Trophoblast cell (in vitro differentiated cells and primary cell): ENCODE measurements at regions not wholly inside any gene's neighbourhood (a gene's known extent, or its start where the extent isn't known, plus 50 kb on each side); places are given as distances from the start of the nearest gene placed in this dataset.

Experiments
- DNase-seq, 2 donors: peaks; one replicate each; pipeline ENCODE4 v3.0.0-alpha.2; 2016
- H2AFZ ChIP-seq: 2 replicates; pipeline ENCODE4 v1.6.1; 2013; ENCODE audit warnings: low read length, moderate library complexity, mild to moderate bottlenecking; ENCODE audit not compliant: insufficient read depth, poor library complexity
- H2AK5ac ChIP-seq: 2 replicates; pipeline ENCODE4 v1.6.1; 2013; ENCODE audit warnings: mild to moderate bottlenecking, low read length
- H2BK120ac ChIP-seq: 2 replicates; pipeline ENCODE4 v1.6.1; 2013; ENCODE audit warnings: low read length, mild to moderate bottlenecking, moderate library complexity; ENCODE audit not compliant: insufficient read depth, poor library complexity
- H2BK12ac ChIP-seq: 2 replicates; pipeline ENCODE4 v1.6.1; 2013; ENCODE audit warnings: mild to moderate bottlenecking, low read length, moderate library complexity
- H2BK5ac ChIP-seq: 2 replicates; pipeline ENCODE4 v1.6.1; 2013; ENCODE audit warnings: low read length, low read depth, moderate library complexity, mild to moderate bottlenecking; ENCODE audit not compliant: poor library complexity
- H3K14ac ChIP-seq: 2 replicates; pipeline ENCODE4 v1.6.1; 2013; ENCODE audit warnings: mild to moderate bottlenecking, low read length
- H3K18ac ChIP-seq: 2 replicates; pipeline ENCODE4 v1.6.1; 2013; ENCODE audit warnings: mild to moderate bottlenecking, low read length
- H3K23ac ChIP-seq: 2 replicates; pipeline ENCODE4 v1.6.1; 2013; ENCODE audit warnings: low read length
- H3K27ac ChIP-seq: 2 replicates; pipeline ENCODE4 v1.5.1; 2013; ENCODE audit warnings: low read depth, mild to moderate bottlenecking, inconsistent platforms, low read length, moderate library complexity
- H3K27me3 ChIP-seq: 2 replicates; pipeline ENCODE4 v1.6.1; 2013; ENCODE audit warnings: inconsistent platforms, mild to moderate bottlenecking, low read length, moderate library complexity; ENCODE audit not compliant: insufficient read depth
- H3K36me3 ChIP-seq, 2 experiments: 1 replicate in 1 of 2; 2 replicates in 1 of 2; pipeline ENCODE4 v1.6.1; 2013; ENCODE audit warnings: low read length in 2 of 2, mild to moderate bottlenecking in 2 of 2, moderate library complexity in 1 of 2; ENCODE audit not compliant: insufficient read depth in 2 of 2, control insufficient read depth in 1 of 2
- H3K4ac ChIP-seq: 2 replicates; pipeline ENCODE4 v1.6.1; 2013; ENCODE audit warnings: low read depth, mild to moderate bottlenecking, low read length, moderate library complexity
- H3K4me1 ChIP-seq, 2 experiments: 1 replicate in 1 of 2; 2 replicates in 1 of 2; pipeline ENCODE4 v1.6.1; 2013; ENCODE audit warnings: low read length in 2 of 2, mild to moderate bottlenecking in 2 of 2, moderate library complexity in 1 of 2; ENCODE audit not compliant: insufficient read depth in 2 of 2, control insufficient read depth in 1 of 2
- H3K4me2 ChIP-seq: 2 replicates; pipeline ENCODE4 v1.6.1; 2013; ENCODE audit warnings: inconsistent platforms, mild to moderate bottlenecking, low read length, moderate library complexity
- H3K4me3 ChIP-seq: 2 replicates; pipeline ENCODE4 v1.5.1; 2013; ENCODE audit warnings: mild to moderate bottlenecking, low read depth, low read length, inconsistent platforms
- H3K79me1 ChIP-seq: one replicate; pipeline ENCODE4 v1.6.1; 2013; ENCODE audit warnings: low read length
- H3K79me2 ChIP-seq: 2 replicates; pipeline ENCODE4 v1.6.1; 2013; ENCODE audit warnings: low read length, mild to moderate bottlenecking; ENCODE audit not compliant: control insufficient read depth, insufficient read depth, poor library complexity
- H3K9ac ChIP-seq: 2 replicates; pipeline ENCODE4 v1.6.1; 2013; ENCODE audit warnings: mild to moderate bottlenecking, low read length
- H3K9me3 ChIP-seq: 2 replicates; pipeline ENCODE4 v1.6.1; 2013; ENCODE audit warnings: low read depth, mild to moderate bottlenecking, control low read depth, inconsistent platforms, low read length; ENCODE audit not compliant: insufficient read depth
- H4K12ac ChIP-seq: 2 replicates; pipeline ENCODE4 v1.6.1; 2013; ENCODE audit warnings: low read depth, mild to moderate bottlenecking, low read length, moderate library complexity
- H4K8ac ChIP-seq: 2 replicates; pipeline ENCODE4 v1.6.1; 2013; ENCODE audit warnings: low read depth, mild to moderate bottlenecking, low read length, moderate library complexity
- H4K91ac ChIP-seq: one replicate; pipeline ENCODE4 v1.6.1; 2013; ENCODE audit warnings: low read depth, mild to moderate bottlenecking, low read length, moderate library complexity
- WGBS: extraction: QIAGEN DNeasy Blood & Tissue Kit; methylation state at CpG from one replicate; pipeline ENCODE4 v1.1.7; 2013; ENCODE audit warnings: missing lambda C conversion rate; ENCODE audit not compliant: insufficient read length, insufficient coverage; ENCODE audit errors: extremely low coverage; 5-methylcytosine and 5-hydroxymethylcytosine counted together

- Histone ChIP-seq H2AK5ac (no peak overlapping the region), H2BK12ac (no peak overlapping the region), H3K9me3 (peaks cover 1% of the 10 kb centered on the region), H3K4me2 (no peak overlapping the region), H3K4me3 (no peak overlapping the region), H2BK5ac (no peak overlapping the region), H3K4ac (no peak overlapping the region), H3K27ac (no peak overlapping the region), H3K36me3 (no peaks in the 10 kb centered on the region), H4K8ac (no peak overlapping the region), H3K27me3 (no peaks in the 10 kb centered on the region), H2AFZ (no peak overlapping the region), H3K18ac (no peak overlapping the region), H2BK120ac (no peak overlapping the region), H3K79me1 (no peaks in the 10 kb centered on the region), H4K91ac (no peak overlapping the region), H4K12ac (no peak overlapping the region), H3K4me1 (no peaks in the 10 kb centered on the region), H3K9ac (no peak overlapping the region), H3K14ac (no peak overlapping the region), H3K23ac (no peak overlapping the region), H3K79me2 (no peaks in the 10 kb centered on the region)
- WGBS: no CpG with 5 or more reads among the region's 1 CpG
- peak in 1 of 2 donors; percentile 39 for DNase-seq
Measured at GRCh38 chr6:113073611-113074191, 726.6 kb downstream of the RFPL4B start.

GRCh38 chr6:113076116-113076515, 729.0 kb downstream of the RFPL4B start:
- Histone ChIP-seq H2BK12ac (peak overlapping the region; percentile 53), H3K23ac (no peak overlapping the region), H3K79me1 (no peaks in the 10 kb centered on the region), H3K27ac (no peak overlapping the region), H3K4me2 (no peak overlapping the region), H4K91ac (no peak overlapping the region), H3K4me3 (no peak overlapping the region), H4K12ac (no peak overlapping the region), H2AFZ (no peak overlapping the region), H4K8ac (no peak overlapping the region), H3K27me3 (no peaks in the 10 kb centered on the region), H3K9ac (no peak overlapping the region), H3K9me3 (peaks cover 1% of the 10 kb centered on the region), H3K4ac (no peak overlapping the region), H2AK5ac (no peak overlapping the region), H3K79me2 (no peaks in the 10 kb centered on the region), H3K4me1 (no peaks in the 10 kb centered on the region), H3K36me3 (no peaks in the 10 kb centered on the region), H3K14ac (no peak overlapping the region), H3K18ac (no peak overlapping the region), H2BK5ac (no peak overlapping the region), H2BK120ac (no peak overlapping the region)
- no CpG with 5 or more reads among the region's 3 CpGs for WGBS
- no peak for DNase-seq

GRCh38 chr6:113076816-113077215, 729.7 kb downstream of the RFPL4B start:
- no peak overlapping the region for H4K8ac ChIP-seq
- no peak overlapping the region for H3K27ac ChIP-seq
- H3K36me3 ChIP-seq: no peaks in the 10 kb centered on the region
- whole genome bisulfite sequencing: no CpG with 5 or more reads among the region's 1 CpG
- no peak overlapping the region for H3K4me3 ChIP-seq
- H2BK5ac ChIP-seq: no peak overlapping the region
- no peak overlapping the region for H3K23ac ChIP-seq
- H3K4me2 ChIP-seq: no peak overlapping the region
- H2BK120ac ChIP-seq: no peak overlapping the region
- DNase-seq: no peak
- H3K27me3 ChIP-seq: no peaks in the 10 kb centered on the region
- no peak overlapping the region for H3K4ac ChIP-seq
- no peak overlapping the region for H3K18ac ChIP-seq
- H4K91ac ChIP-seq: no peak overlapping the region
- no peak overlapping the region for H3K14ac ChIP-seq
- no peak overlapping the region for H4K12ac ChIP-seq
- peak overlapping the region; percentile 42 for H2BK12ac ChIP-seq
- H2AK5ac ChIP-seq: no peak overlapping the region
- no peak overlapping the region for H2AFZ ChIP-seq
- no peak overlapping the region for H3K9ac ChIP-seq
- H3K4me1 ChIP-seq: no peaks in the 10 kb centered on the region
- H3K9me3 ChIP-seq: peaks cover under 1% of the 10 kb centered on the region
- no peaks in the 10 kb centered on the region for H3K79me1 ChIP-seq
- H3K79me2 ChIP-seq: no peaks in the 10 kb centered on the region

GRCh38 chr6:113077794-113078193, 730.7 kb downstream of the RFPL4B start:
- Histone ChIP-seq H3K79me2 (no peaks in the 10 kb centered on the region), H3K4me3 (no peak overlapping the region), H3K27me3 (no peaks in the 10 kb centered on the region), H3K79me1 (no peaks in the 10 kb centered on the region), H3K9me3 (no peaks in the 10 kb centered on the region), H4K8ac (no peak overlapping the region), H3K9ac (no peak overlapping the region), H3K36me3 (no peaks in the 10 kb centered on the region), H4K12ac (no peak overlapping the region), H2BK120ac (no peak overlapping the region), H4K91ac (no peak overlapping the region), H3K14ac (no peak overlapping the region), H3K18ac (no peak overlapping the region), H3K4ac (no peak overlapping the region), H3K4me2 (no peak overlapping the region), H2BK5ac (no peak overlapping the region), H3K27ac (no peak overlapping the region), H3K4me1 (no peaks in the 10 kb centered on the region), H2BK12ac (peak overlapping the region; percentile 52), H3K23ac (no peak overlapping the region), H2AK5ac (no peak overlapping the region), H2AFZ (no peak overlapping the region)
- DNase-seq: no peak
- no CpG with 5 or more reads among the region's 2 CpGs for WGBS
